GM12878 (cell line): ENCODE measurements at regions not wholly inside any gene's neighbourhood (a gene's known extent, or its start where the extent isn't known, plus 50 kb on each side); places are given as distances from the start of the nearest gene placed in this dataset.

Experiments used
- BCL3 ChIP-seq: IDR thresholded peaks from 2 replicates; pipeline ENCODE4 v1.6.1; 2011; ENCODE audit warnings: borderline replicate concordance, low read depth, mild to moderate bottlenecking, moderate library complexity, low read length; ENCODE audit not compliant: insufficient read depth, poor library complexity, severe bottlenecking
- CEBPB ChIP-seq, 2 experiments: fragments of 150-350 bp in 1 of 2; IDR thresholded peaks; 2 replicates each; pipeline ENCODE4 v1.6.1; 2012 to 2014; ENCODE audit warnings: low read depth in 2 of 2, low read length in 2 of 2, borderline replicate concordance in 1 of 2, inconsistent platforms in 1 of 2
- CTCF ChIP-seq, 3 experiments: IDR thresholded peaks in 2 of 3; conservative IDR thresholded peaks in 1 of 3; 2 replicates each; pipeline ENCODE4 v1.5.1; 2011; ENCODE audit warnings: low read depth in 3 of 3, low read length in 3 of 3, mild to moderate bottlenecking in 3 of 3, control low read depth in 2 of 3, moderate library complexity in 2 of 3, inconsistent platforms in 1 of 3, mixed read lengths in 1 of 3; ENCODE audit not compliant: control insufficient read depth in 2 of 3, insufficient read depth in 1 of 3; ENCODE audit errors: extremely low read depth in 1 of 3
- ETV6 ChIP-seq, 2 experiments: fragments of 450-650 bp in 1 of 2; IDR thresholded peaks in 1 of 2; conservative IDR thresholded peaks in 1 of 2; 2 replicates each; pipeline ENCODE4 v1.6.1; 2014; ENCODE audit warnings: antibody characterized with exemption in 1 of 2, borderline replicate concordance in 1 of 2, low read depth in 1 of 2, mild to moderate bottlenecking in 1 of 2, moderate library complexity in 1 of 2
- KDM1A ChIP-seq: fragments of 200-600 bp; sonication (generic); IDR thresholded peaks from 2 replicates; pipeline ENCODE4 v1.6.1; 2016; ENCODE audit warnings: borderline replicate concordance
- SIN3A ChIP-seq: IDR thresholded peaks from 2 replicates; pipeline ENCODE4 v1.6.1; 2012; ENCODE audit warnings: low read depth, low read length, improper control_type of control experiment
- ZBED1 ChIP-seq: IDR thresholded peaks from 2 replicates; pipeline ENCODE4 v1.6.1; 2016; ENCODE audit warnings: borderline replicate concordance
- ZNF207 ChIP-seq: fragments of 450-650 bp; IDR thresholded peaks from 2 replicates; pipeline ENCODE4 v1.6.1; 2014; ENCODE audit warnings: antibody characterized with exemption, mild to moderate bottlenecking, borderline replicate concordance

- TF ChIP-seq CTCF (IDR thresholded peaks at IDR 0.05 in 2 of 3, conservative IDR thresholded peaks at IDR 0.05 in 1 of 3; ENCODE audit: control insufficient read depth in 2 of 3, extremely low read depth in 1 of 3, insufficient read depth in 1 of 3, low read depth in 3 of 3, low read length in 3 of 3) (peak; percentile 76 to 86 (median 84)), ETV6 (conservative IDR thresholded peaks at IDR 0.05 in 1 of 2, IDR thresholded peaks at IDR 0.05 in 1 of 2; ENCODE audit: borderline replicate concordance in 1 of 2, low read depth in 1 of 2) (no peak), SIN3A (no peak; the same call in 1 of the 2 replicates), ZNF207 (0 out of 2 replicates have a peak, but pooled peaks have one; percentile 35), CEBPB (IDR thresholded peaks at IDR 0.05; ENCODE audit: borderline replicate concordance in 1 of 2, low read depth in 2 of 2, low read length in 2 of 2) (no peak), KDM1A (no peak), ZBED1 (no peak), BCL3 (no peak)
Observed at GRCh38 chr14:34331728-34332623, 130.1 kb downstream of the SPTSSA start (continued).
